T-helper 2 cell treated with Interferon-gamma antibody and Interleukin-4, amounts not matched to agents 100 ng/mL and 5 ng/mL, for 36 hours (primary cell): ENCODE measurements at regions not wholly inside any gene's neighbourhood (a gene's known extent, or its start where the extent isn't known, plus 50 kb on each side); places are given as distances from the start of the nearest gene placed in this dataset.

Source experiments
- intact Hi-C: fragments of 100-400 bp; cut with micrococcal nuclease; formaldehyde crosslinking; loops from one replicate; pipeline ENCODE4 v1.15.1; 2023

DNA sequence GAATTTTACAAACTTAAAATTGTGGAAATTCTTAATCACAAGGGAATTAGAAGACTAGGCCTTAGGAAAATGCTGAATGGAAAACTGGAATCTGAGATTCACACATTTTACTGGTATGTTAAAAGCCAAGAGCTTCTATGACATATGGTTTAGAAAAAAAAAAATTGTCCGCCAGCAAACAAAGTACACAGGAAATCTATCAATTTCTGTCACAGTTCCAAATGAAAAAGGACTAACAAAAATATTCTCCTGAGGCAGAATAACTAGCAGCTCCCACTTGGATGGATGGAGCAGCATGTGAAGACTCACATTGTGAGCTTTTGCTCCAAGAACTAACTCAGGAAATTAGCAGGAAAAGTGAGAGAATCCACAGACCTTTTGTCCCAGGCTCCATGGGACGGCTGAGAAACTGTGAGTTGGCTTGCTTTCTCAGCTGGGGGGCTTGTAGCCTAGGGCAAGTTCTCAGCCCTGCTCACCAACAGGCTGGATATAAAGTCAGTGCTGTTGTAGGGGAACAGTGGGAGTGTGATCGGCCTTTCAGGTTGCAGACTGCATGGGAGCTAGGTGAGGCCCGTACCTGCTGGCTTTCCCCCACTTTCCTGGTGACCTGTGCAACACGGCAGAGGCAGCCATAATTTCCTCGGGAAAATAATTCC is 731.1 kb upstream of the SGO1 start:
- intact Hi-C loops: no loop called here

DNA sequence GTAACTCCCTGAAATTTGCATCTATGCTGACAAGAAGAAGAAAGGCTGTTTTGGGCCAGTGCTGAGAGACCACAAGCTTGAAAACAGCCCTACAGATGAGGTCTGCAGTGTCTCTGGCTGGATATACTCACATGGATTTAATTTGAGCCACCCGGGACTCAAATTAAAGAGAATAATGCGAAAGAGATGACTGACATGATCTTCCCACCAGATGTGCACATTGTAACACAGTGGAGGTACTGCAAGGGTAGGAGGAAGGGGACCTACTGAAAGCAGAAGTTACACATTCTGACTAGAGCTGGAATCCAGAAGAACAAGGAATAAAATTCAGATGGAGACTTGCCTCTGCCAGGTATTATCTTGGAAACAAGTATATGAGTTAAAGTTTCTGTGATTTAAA is 728.3 kb upstream of the SGO1 start:
- intact Hi-C loops: no loop called here

DNA sequence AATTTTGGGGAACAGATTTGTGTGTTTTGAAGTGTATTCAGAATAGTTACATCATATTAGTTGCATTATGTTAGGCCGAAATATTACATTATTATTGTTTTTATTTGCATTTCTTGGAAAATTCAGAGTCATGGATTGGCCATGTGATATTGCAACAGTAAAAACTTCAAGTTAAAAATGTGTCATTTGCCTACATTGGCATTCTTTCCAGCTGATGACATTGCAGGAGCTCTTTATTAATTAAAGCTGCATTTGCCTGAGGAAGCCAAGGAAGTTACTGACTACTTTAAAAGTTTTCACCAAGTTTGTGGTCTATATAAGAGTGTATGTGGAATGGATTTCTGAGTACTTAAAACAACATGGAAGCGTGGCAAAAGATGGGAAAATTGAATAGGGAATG is 726.4 kb upstream of the SGO1 start:
- intact Hi-C loops: no loop called here

DNA sequence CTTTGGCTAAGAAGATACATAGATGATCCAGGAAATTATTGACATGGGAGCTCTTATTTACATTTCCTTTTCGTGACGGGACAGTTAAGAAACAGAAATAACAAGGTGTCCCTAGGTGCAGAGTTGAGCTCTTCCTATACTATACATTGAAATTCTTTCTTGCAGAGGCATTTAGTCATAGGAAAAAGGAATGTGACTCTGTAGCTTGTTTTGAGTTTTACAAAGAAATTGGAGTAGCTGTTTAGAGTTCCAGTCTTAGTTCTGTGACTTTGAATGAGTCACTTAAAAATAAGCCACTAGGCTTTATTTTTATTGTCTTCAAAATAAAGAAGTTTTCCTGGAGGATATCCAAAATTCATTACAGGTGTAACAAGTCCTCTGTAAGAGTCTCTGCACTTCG is 723.5 kb upstream of the SGO1 start:
- intact Hi-C loops: no loop called here

DNA sequence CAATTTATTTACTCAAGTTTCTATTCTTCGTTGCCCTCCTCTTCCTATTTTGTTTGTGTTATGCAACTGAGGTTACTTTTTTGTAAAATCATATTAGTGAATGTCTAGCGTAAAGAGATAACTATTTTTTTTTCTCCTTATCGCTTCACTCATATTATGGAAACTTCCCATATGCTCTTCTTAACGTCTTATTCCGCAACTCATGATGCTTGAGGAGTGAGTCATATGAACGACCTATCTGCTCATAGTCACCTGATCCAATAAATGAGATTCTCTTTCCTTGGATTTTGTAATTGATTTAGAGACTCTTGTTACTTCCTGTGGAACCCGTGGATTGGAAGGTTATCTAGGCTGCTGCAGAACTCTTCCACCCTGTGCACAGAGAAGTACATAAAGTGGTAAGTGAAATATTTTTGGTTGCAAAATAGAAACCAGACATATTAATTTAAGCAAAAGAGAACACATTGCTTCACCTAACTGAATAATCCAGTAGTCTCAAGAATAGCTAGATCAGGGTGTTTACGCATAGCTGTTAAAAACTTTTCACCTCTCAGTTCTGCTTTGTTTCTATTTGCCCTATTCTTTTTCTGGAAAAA is 719.3 kb upstream of the SGO1 start:
- intact Hi-C loops: no loop called here

DNA sequence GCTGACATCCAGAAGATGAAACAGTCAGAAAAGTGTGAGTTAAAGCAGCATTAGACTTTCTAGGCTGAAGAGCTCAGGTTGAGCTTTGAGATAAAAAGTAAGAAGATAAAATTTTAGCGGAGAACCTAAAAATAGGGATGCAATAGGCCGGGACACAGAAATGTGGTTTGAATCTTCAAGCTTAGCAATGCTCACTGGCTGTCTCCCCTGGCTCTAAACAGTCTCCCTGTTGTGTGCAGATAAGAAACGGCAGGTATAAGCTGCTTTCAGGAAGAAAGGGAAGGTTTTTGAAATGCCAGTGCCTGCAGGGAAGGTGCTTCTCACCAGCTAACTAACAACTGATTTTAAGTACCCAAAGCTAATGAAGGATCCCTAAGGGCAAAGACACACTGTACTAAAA is 718.7 kb upstream of the SGO1 start:
- intact Hi-C loops: no loop called here

DNA sequence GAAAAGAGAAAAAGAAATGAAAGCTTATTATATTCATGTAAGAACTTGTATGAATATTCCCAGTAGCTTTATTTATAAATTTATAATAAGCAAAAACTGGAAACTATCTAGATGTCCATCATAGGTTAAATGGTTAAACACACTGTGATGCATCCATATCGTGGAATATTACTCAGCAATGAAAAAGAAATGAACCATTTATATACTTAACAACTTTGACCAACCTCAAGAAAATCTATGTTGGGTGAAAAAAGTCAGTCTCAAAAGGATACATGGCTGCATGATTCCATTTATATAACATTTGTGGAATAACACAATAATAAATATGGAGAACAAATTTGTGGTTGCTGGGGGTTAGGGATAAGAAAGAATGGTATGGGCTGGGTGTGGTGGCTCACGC is 713.0 kb upstream of the SGO1 start:
- intact Hi-C loops: no loop called here

DNA sequence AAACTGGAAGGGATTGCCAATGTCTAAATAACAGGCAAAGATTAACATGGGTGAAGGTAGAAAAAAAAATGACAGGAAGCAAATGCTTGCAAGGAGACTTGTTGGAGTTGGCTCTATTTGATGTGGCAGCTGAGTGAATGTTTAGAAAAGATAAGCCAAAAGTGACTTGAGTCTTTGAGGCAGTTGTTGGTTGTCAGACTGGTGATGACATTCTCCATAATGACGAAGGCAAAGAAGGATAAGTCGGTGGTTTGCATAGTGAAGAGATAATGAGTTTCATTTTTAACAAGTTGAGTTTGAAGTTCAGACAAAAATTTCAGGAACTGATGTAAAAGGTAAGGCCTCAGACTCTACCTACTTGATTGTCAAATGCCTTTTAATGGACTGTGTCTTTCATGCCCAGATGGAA is 704.1 kb upstream of the SGO1 start:
- intact Hi-C loops: no loop called here

DNA sequence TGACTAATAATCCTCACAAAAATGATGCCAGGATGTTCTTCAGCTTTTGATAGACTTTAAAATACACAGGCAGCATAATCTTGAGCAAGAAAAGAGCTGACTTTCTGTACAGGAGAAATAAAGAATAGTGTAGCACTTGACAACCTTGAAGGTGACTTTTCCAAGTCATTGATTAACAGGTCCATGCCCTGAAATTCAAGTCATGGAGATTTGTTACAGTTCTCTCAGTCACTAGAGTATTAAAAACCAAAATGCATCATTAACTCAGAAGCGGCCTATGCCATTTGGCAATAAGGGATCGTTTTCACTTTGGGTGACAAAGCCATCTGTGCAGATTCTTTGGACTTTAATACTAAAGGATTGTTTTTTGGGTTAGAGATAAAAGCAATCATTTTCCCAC is 692.7 kb upstream of the SGO1 start:
- intact Hi-C loops: no loop called here

DNA sequence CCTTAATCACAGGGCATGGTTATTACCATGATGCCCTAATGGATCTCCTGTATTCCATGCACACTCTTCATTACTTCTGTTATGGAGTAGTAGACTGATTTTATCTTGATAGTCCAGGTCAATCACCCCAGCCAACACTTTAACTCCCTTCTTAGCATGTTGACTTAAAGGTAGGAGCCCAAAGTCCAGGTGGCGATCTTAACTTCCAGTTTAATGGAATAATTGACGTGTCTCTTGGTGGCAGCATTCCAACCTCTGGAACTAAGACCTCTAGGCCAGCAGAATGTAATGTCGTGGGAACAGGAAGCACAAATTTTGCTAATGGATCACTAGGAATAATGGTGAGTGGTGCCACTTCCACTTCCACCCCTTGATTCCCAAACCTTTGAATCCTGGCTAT is 687.2 kb upstream of the SGO1 start:
- intact Hi-C loops: no loop called here

DNA sequence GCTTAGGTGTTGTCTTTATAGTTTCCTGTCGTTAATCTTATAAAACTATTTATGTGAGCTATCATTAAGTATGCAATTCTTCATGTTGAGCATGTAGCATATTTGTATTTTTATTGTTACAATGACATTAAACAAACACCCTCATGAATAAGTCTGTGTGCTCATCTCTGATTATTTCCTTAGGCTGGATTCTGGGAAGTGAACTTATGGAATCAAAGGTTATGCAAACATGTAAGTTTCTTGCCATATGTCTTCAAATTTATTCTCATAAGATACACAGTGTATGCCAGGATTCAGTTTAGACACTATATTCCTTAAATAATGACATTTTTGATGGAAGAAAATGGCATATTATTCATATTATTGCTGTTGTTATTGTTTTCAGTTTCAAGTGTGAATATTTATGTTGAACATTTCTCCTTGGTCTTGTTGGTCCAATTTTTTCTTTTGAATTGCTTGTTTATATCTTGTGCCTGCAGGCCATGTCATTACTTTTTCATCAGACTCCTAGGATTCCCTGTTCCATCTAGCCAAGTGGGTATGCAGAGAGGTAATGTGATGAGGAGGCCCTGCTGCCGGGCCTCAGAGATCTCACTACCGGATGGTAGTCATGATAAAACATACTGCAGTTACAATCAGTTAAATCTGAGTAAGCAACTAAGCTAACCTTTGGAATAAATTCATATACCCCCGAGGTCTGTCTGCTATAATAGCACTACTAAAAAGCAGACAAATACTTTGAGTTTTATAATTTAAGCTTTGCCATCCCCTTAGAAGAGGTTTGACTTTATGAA is 684.3 kb upstream of the SGO1 start:
- intact Hi-C loops: no loop called here

DNA sequence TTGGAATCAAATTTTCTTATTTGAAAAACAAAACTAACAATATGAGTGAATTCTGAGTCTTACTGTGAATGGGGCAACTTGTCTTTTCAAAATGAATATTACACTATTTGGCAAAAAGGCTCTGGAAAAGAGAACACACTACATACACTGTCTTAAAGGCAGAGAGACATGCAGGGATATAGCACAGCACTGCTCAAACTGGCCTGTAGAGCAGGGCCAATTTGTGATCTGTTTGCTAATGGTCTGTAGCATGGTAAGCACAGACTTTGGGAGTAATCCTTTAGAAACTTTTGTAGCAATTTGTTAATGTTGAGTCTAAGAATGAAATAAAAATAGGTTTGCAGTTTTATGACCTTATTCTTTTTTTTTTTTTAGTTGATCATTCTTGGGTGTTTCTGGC is 679.8 kb upstream of the SGO1 start:
- intact Hi-C loops: no loop called here

DNA sequence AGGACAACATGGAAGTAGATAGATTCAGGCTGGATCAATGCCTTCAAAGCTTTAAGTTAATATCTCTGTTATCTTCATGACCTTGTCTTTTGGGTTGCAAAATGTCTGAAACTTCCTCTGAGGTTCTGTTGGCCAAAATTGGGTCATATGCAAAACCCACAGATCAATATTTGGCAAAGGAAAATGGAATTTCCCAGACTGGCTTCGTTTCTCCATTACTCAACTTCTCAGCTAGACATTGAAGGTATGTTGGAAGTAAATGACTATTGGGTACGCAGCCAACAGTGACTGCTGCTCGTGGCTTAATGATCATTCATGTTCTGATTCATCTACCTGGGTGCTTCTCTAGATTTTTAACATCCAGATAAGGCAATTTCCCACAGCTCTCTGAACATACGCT is 675.4 kb upstream of the SGO1 start:
- intact Hi-C loops: no loop called here

DNA sequence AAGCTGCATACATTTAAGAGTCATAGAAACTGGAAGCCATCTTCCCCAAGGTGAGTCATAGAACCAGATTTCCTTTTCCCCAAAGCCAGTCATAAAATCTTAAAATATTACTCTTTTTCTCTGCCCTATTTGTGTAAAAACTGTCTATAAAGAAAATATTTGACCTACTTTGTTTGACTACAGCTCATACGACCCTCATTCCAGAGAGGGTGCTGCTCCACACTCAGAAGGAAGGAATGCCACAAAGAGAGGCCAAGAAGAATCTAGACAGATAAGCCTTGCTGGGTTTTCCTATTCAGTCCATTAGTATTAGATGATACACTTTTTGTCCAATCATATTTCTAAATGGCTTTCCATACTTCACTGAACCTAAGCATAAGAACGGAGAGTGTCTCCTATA is 671.6 kb upstream of the SGO1 start:
- intact Hi-C loops: no loop called here

DNA sequence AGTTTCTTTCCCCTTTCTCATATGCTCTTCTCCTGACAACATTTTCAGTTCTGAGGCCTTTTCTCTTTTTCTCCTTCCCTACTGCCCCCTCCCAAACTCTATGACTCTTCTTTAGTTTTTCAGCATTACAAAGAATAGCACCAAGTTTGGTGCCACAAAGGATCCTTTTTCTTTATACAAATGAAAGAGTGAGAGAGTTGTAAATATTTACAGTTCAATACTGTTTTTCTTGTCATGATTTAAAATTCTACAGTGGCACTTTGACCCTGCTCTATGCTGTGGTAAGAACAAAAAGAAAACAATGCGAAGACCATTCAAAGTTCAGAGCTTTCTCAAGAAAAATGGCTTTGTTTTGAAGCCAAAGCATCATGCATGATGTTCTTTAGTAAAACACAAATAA is 667.9 kb upstream of the SGO1 start:
- intact Hi-C loops: no loop called here

DNA sequence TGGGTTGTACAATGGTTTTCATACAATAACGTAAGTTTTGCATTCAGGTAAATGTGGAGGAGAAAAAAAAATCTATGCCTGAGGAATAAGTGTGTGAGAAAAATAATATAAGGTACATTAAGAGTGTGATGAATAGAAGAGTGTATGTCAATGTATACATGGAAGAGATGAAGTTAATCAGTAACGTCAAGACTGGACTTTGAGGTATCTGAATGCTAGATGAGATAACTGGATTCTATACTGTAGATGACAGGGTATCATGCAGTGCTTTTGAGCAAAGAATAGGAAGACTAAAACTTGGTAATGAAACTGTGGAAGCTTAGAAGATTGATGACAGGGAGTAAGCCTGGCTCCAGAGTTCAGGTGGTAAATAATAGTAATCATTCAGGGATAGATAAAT is 666.7 kb upstream of the SGO1 start:
- intact Hi-C loops: no loop called here

DNA sequence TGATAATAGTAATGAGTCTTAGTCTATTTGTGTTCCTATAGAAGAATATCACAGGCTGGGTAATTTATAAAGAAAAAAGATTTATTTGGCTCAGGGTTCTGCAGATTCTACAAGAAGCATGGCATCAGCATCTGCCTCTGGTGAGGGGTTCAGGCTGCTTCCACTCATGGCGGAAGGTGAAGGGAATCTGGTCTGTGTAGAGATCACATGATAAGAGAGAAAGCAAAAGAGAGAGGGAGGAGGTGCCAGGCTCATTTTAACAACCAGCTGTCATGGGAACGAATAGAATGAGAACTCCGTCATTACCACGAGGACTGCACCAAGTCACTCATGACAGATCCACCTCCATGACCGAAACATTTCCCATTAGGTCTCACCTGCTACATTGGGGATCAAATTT is 664.0 kb upstream of the SGO1 start:
- intact Hi-C loops: no loop called here

DNA sequence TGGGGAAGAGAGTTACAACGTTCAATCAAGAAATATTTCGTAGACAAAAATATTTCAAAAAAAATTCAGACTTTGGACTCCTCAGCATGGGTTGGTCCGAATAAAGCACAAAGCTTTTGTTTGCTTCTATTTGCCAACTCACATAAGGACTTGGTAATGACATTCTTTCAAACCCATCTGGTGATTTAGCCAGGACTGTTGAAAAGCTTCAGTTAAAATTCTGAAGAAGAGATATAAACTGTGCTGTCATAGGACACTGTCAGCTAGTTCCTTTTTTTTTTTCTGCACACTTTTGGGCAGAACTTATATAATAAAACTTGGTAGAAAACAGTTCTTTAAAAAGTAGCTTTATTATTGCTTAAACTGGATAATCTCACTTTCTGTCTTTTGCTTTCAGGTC is 660.8 kb upstream of the SGO1 start:
- intact Hi-C loops: no loop called here

DNA sequence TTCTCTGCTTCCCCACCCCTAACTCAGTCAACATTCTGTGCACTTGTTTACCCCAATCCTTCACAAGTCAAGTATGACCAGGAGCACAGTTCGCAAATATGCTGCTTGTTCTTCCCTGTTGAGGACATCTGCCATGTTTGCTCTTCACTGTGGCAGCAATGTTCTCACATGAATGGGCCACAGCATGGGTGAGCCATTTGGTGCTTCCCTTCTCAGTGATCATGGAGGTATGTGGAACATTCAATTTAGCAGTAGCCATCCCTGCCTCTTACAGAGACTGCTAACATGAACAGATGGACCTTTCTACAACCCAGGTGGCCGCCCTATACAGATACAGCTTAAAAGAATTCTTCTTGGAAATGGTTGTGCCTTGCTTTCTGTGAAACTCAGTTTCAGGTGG is 660.1 kb upstream of the SGO1 start:
- intact Hi-C loops: no loop called here

DNA sequence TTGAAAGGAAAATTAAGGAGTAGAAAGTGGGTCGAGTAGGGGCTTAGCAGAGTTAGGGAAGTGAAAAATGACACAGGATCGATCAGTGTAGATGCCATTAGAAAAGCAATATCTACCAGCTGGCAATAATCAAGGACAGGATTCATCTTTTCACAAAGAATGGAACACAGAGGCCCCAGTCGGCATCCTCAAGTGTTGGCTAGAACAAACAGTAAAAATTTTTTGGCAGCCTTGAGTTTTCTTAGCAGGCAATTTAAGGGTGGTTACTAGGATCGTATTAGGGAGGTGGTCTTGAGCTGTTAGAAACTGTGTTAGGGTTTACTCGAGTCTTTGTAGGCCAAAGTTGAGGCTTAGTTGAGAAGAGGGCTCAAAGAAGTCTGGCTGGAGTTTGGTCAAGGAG is 658.8 kb upstream of the SGO1 start:
- intact Hi-C loops: no loop called here

DNA sequence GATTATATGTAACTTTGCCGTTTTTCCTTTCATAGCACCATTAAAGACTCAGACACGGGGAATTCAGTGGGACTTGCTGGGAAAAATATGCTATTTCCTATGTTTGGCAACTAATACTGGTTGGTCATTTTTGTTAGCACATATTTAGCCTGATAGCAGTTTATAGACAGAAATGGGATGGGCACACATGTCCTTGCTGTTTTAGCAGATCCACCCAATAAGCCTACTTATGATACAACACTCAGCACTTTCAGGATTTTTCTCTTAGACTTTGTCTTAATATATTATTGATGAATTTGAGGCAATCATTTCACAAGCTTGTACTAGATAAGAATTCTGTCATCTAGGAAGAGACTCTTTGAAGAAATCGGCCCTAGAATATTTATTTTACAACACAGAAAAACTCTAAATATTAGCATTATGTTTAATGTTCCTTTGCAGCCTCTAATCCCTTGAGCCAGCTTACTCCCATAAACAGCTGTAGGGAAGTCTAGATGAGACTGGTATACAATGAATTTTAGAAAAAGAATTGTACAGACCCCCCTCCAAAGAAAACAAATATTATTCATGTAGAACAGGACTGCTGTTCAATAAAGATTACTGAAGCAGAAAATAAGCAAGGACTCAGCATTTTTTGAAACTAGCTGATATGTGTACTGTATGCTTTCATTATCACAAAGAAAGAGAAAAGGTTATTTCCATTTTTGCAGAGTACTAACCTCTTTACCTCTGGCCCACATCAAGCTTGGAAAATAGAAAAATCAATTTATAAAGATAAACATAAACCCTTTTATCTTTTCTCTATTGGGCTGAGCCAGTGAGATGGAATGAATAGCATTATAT is 656.8 kb upstream of the SGO1 start:
- intact Hi-C loops: no loop called here

DNA sequence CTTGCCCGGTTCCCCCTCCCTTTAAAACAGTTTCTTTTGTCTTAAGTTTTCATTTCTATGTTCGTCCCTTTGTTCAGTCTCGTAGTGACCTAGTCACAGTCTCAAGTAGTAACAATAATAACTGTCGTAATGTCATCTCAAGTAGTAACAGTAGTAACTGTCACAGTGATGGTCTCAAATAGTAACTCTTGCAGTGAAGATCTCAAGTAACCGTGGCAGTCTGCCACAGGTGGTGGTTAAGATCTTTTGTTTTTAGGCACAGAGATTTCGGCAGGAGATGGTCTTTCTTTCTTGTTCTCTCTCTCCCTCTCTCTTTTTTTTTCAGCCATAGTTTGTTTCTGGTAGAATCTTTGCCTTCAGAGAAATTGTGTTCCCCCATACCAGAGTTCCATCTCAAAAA is 656.0 kb upstream of the SGO1 start:
- intact Hi-C loops: no loop called here
